CD8-positive, alpha-beta memory T cell (primary cell): ENCODE measurements at regions not wholly inside any gene's neighbourhood (a gene's known extent, or its start where the extent isn't known, plus 50 kb on each side); places are given as distances from the start of the nearest gene placed in this dataset.

Experiments
- CTCF ChIA-PET: fragments of 350-600 bp; sonication (Branson Sonifier 250); formaldehyde crosslinking; loops from one replicate; lab custom pipeline; 2021; ENCODE audit warnings: antibody characterized with exemption; lab: Charles Lee
- POLR2A ChIA-PET: fragments of 350-600 bp; sonication (Branson Sonifier 250); formaldehyde crosslinking; loops from one replicate; lab custom pipeline; 2021; ENCODE audit warnings: antibody characterized with exemption; lab: Charles Lee
- DNase-seq, 5 donors: peaks; one replicate each; pipeline versions ENCODE4 v3.0.0 to v3.0.0-alpha.2; 2020 to 2022; ENCODE audit warnings: mixed read lengths in 1 of 5
- H3K27ac ChIP-seq: one replicate; pipeline ENCODE4 v1.7.0; 2013; ENCODE audit warnings: low read depth, mild to moderate bottlenecking, low read length, moderate library complexity
- H3K27me3 ChIP-seq: 2 replicates; pipeline ENCODE4 v1.7.0; 2013; ENCODE audit warnings: low read length, mild to moderate bottlenecking; ENCODE audit not compliant: insufficient read depth, poor library complexity, severe bottlenecking
- H3K36me3 ChIP-seq: 2 replicates; pipeline ENCODE4 v1.7.0; 2013; ENCODE audit warnings: mild to moderate bottlenecking, low read length, moderate library complexity; ENCODE audit not compliant: insufficient read depth
- H3K4me1 ChIP-seq: 2 replicates; pipeline ENCODE4 v1.7.0; 2013; ENCODE audit warnings: mild to moderate bottlenecking, low read length, moderate library complexity; ENCODE audit not compliant: insufficient read depth
- H3K4me3 ChIP-seq: 2 replicates; pipeline ENCODE4 v1.7.0; 2013; ENCODE audit warnings: mild to moderate bottlenecking, low read length
- H3K9me3 ChIP-seq: 2 replicates; pipeline ENCODE4 v1.7.0; 2013; ENCODE audit warnings: mild to moderate bottlenecking, low read length
- H3K27ac Mint-ChIP-seq, 8 donors: one replicate each; pipeline ENCODE4 v1.8.0; 2020 to 2021; ENCODE audit warnings: mixed read lengths in 8 of 8, mild to moderate bottlenecking in 6 of 8, inconsistent platforms in 3 of 8, moderate library complexity in 3 of 8
- H3K27me3 Mint-ChIP-seq, 2 donors: one replicate each; pipeline ENCODE4 v1.8.0; 2020 to 2021; ENCODE audit warnings: mixed read lengths in 2 of 2, mild to moderate bottlenecking in 1 of 2, moderate library complexity in 1 of 2
- H3K36me3 Mint-ChIP-seq, 3 donors: one replicate each; pipeline ENCODE4 v1.8.0; 2020 to 2021; ENCODE audit warnings: mixed read lengths in 3 of 3, inconsistent platforms in 1 of 3, mild to moderate bottlenecking in 1 of 3
- H3K4me1 Mint-ChIP-seq, 3 donors: one replicate each; pipeline ENCODE4 v1.8.0; 2020 to 2021; ENCODE audit warnings: mixed read lengths in 3 of 3, inconsistent platforms in 1 of 3, mild to moderate bottlenecking in 1 of 3
- H3K4me3 Mint-ChIP-seq, 7 donors: one replicate each; pipeline ENCODE4 v1.8.0; 2020 to 2021; ENCODE audit warnings: mixed read lengths in 7 of 7, mild to moderate bottlenecking in 6 of 7, moderate library complexity in 4 of 7, inconsistent platforms in 2 of 7
- H3K9me3 Mint-ChIP-seq, 5 donors: one replicate each; pipeline ENCODE4 v1.8.0; 2020 to 2022; ENCODE audit warnings: mixed read lengths in 5 of 5, mild to moderate bottlenecking in 3 of 5, moderate library complexity in 2 of 5, inconsistent platforms in 1 of 5

DNA sequence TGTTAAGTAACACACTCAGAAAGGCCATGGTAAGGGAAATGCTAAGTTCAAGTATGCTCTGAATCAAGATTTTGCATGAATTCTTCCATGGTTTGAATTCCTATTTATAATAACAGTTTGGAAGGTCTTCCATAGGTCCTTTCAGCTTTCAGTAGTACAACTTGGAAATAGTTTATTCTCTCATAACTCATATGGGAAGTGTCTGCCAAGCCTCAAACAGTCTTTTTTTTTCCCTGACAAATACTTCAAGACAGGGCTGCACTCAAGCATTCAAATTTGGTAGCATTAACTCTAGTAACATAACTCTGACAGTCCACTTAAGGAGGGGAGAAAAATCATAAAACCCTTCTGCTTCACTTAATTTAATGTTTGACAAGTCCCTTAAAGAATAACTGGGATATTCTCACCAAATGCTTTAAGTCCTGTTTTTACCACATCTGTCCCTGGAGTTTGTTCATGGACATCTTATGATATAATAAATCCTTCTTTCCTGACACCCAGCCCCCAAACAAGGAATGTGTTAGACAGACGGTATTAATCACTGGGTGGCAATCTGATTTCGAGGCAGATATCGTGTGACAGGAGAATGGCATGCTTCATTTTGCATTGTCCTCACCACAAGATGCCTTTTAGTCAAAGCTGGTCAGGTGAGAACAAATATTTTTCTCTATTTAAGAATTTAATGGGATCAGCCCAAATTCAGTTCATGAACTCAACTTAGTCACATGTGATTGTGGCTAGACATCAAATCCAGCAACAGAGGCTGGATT lies 165.7 kb downstream of the BMP4 start:
- DNase-seq, result no peak
- H3K27ac ChIP-seq, result no peak overlapping the region
- H3K9me3 ChIP-seq, result no peaks in the 10 kb centered on the region
- H3K36me3 ChIP-seq, result no peaks in the 10 kb centered on the region
- no peaks in the 10 kb centered on the region for H3K4me1 ChIP-seq
- Mint-ChIP-seq H3K27ac (no peak overlapping the region), H3K36me3 (no peaks in the 10 kb centered on the region), H3K4me3 (no peak overlapping the region), H3K4me1 (no peaks in the 10 kb centered on the region), H3K9me3 (peaks cover 0 to 2% (median 0%) of the 10 kb centered on the region in 5 donors), H3K27me3 (peaks cover 0 to 2% of the 10 kb centered on the region in 2 donors)
- ChIA-PET POLR2A (no interaction called here), CTCF (no interaction called here)
- no peaks in the 10 kb centered on the region for H3K27me3 ChIP-seq
- H3K4me3 ChIP-seq, result no peak overlapping the region

DNA sequence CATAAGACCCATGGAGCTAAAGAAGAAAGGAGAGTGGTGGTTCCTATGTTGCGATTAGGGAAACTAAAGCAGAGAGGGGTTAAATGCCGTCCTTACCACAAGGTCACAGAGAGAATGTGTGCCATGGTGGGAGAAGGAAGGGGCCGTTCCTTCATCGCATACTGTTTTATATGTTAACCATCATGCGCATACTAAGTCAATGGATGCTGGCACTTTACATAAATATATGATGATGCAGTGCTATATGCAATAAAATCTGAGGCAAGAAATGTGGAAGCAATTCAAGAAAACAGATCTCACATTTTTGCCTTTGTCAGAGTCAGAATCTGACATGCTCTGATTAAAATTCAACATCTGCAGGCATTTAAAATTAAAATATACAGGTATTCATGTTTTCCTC lies 168.1 kb downstream of the BMP4 start:
- Histone ChIP-seq H3K27ac (no peak overlapping the region), H3K4me3 (no peak overlapping the region), H3K4me1 (no peaks in the 10 kb centered on the region), H3K27me3 (no peaks in the 10 kb centered on the region), H3K9me3 (no peaks in the 10 kb centered on the region), H3K36me3 (no peaks in the 10 kb centered on the region)
- Mint-ChIP-seq H3K36me3 (no peaks in the 10 kb centered on the region), H3K27ac (no peak overlapping the region), H3K9me3 (peaks cover 0 to 10% (median 4%) of the 10 kb centered on the region in 5 donors), H3K4me3 (no peak overlapping the region), H3K4me1 (no peaks in the 10 kb centered on the region), H3K27me3 (peaks cover 0 to 2% of the 10 kb centered on the region in 2 donors)
- CTCF ChIA-PET, result no interaction called here
- POLR2A ChIA-PET, result no interaction called here
- no peak for DNase-seq

DNA sequence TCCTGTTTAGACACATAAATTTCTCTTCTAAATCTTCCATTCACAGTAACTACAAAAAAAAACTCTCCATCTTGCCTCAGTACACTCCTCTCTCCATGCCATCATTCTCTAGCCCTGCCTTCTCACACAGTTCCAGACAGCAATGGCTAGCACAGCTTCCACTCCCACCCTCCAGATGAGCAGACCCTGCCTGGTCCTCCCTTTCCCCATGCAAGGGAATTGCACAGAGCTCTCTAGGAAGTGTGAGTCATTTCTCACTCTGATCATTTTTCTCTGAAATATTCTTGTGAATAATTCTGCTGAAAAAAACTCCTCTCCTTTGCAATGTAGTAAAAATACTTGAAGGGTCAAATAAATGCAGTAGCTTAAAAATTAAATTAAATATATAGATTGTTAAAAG lies 170.6 kb downstream of the BMP4 start:
- Mint-ChIP-seq H3K9me3 (peaks cover 0 to 15% (median 4%) of the 10 kb centered on the region in 5 donors), H3K4me1 (no peaks in the 10 kb centered on the region), H3K27me3 (peaks cover 0 to 2% of the 10 kb centered on the region in 2 donors), H3K27ac (no peak overlapping the region), H3K36me3 (no peaks in the 10 kb centered on the region), H3K4me3 (no peak overlapping the region)
- H3K4me1 ChIP-seq, result no peaks in the 10 kb centered on the region
- ChIA-PET POLR2A (no interaction called here), CTCF (no interaction called here)
- no peak for DNase-seq
- no peaks in the 10 kb centered on the region for H3K27me3 ChIP-seq
- no peak overlapping the region for H3K27ac ChIP-seq
- H3K9me3 ChIP-seq, result no peaks in the 10 kb centered on the region
- no peak overlapping the region for H3K4me3 ChIP-seq
- no peaks in the 10 kb centered on the region for H3K36me3 ChIP-seq

DNA sequence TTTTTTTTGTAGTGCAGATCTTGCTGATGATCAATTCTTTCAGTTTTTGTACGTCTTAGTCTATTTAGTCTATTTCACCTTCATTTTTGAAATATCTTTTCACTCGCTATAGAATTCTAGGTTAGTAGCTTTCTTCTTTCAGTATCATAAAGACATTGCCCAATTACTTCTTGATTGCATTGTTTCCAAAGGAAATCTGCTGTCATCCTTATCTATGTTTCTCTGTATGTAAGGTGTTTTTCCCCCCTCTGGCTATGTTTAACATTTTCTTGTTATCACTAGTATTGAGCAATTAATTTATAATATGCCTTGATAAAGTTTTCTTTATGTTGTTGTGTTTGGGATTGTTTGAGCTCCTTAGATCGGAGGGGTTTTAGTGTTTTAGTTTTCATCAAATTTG lies 171.9 kb downstream of the BMP4 start:
- H3K36me3 ChIP-seq, result no peaks in the 10 kb centered on the region
- POLR2A ChIA-PET, result no interaction called here
- no peaks in the 10 kb centered on the region for H3K4me1 ChIP-seq
- H3K4me3 Mint-ChIP-seq, result no peak overlapping the region
- DNase-seq, result no peak
- peaks cover 0 to 2% of the 10 kb centered on the region in 2 donors for H3K27me3 Mint-ChIP-seq
- CTCF ChIA-PET, result no interaction called here
- H3K9me3 ChIP-seq, result no peaks in the 10 kb centered on the region
- H3K27ac Mint-ChIP-seq, result no peak overlapping the region
- H3K9me3 Mint-ChIP-seq, result peaks cover 0 to 15% (median 4%) of the 10 kb centered on the region in 5 donors
- H3K27ac ChIP-seq, result no peak overlapping the region
- H3K27me3 ChIP-seq, result no peaks in the 10 kb centered on the region
- no peaks in the 10 kb centered on the region for H3K36me3 Mint-ChIP-seq
- no peak overlapping the region for H3K4me3 ChIP-seq
- H3K4me1 Mint-ChIP-seq, result no peaks in the 10 kb centered on the region

DNA sequence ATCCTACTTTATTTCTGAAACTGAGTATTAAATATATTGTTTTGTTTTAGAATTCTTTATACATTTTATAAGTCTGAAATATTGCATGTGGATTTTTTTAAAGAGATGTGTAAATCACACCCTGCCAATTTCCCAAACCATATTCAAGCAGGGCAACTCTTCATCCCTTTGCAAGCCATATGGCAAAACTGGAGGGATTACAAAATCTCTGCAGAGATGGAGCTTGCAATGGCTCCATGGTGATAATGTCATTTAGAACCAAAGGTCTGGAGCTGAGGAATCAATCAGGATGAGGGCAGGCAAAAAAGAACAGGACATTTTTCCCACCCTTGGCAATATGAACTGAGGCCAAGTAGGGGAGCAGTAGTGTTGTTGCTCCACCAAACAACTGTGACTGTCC lies 173.4 kb downstream of the BMP4 start:
- Mint-ChIP-seq H3K9me3 (peaks cover 0 to 15% (median 4%) of the 10 kb centered on the region in 5 donors), H3K27me3 (peaks cover 0 to 2% of the 10 kb centered on the region in 2 donors), H3K36me3 (no peaks in the 10 kb centered on the region), H3K4me3 (no peak overlapping the region), H3K4me1 (no peaks in the 10 kb centered on the region), H3K27ac (no peak overlapping the region)
- no peak for DNase-seq
- H3K4me1 ChIP-seq, result no peaks in the 10 kb centered on the region
- no peak overlapping the region for H3K4me3 ChIP-seq
- no peaks in the 10 kb centered on the region for H3K9me3 ChIP-seq
- H3K27ac ChIP-seq, result no peak overlapping the region
- ChIA-PET POLR2A (no interaction called here), CTCF (no interaction called here)
- no peaks in the 10 kb centered on the region for H3K36me3 ChIP-seq
- no peaks in the 10 kb centered on the region for H3K27me3 ChIP-seq

DNA sequence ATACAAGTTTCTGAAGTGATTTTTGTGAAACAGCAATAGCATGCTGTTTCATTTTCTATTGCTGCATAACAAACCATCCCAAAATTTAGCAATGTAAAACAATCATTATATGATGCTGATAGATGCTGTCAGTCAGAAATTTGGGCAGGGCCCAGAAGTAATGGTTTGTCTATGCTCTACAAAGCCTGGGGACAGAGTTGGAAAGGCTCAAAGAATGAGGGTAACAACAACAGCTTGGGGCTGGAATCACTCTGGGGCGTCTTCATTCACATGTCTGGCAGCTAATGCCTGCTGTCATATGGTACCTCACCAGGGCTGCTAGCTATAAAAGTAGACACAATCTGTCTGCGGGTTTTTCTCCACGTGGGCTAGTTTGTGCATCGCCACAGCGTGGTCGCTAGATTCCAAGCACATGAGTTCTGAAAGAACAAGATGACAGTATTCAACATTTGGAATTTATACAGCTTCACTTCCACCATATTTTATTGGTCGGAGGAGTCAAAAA lies 176.5 kb downstream of the BMP4 start:
- Mint-ChIP-seq H3K27me3 (no peaks in the 10 kb centered on the region), H3K4me3 (no peak overlapping the region), H3K36me3 (no peaks in the 10 kb centered on the region), H3K27ac (no peak overlapping the region), H3K4me1 (no peaks in the 10 kb centered on the region), H3K9me3 (peaks cover 0 to 15% (median 4%) of the 10 kb centered on the region in 5 donors)
- no peak overlapping the region for H3K4me3 ChIP-seq
- H3K27me3 ChIP-seq, result no peaks in the 10 kb centered on the region
- H3K36me3 ChIP-seq, result no peaks in the 10 kb centered on the region
- H3K4me1 ChIP-seq, result no peaks in the 10 kb centered on the region
- H3K27ac ChIP-seq, result no peak overlapping the region
- no peak for DNase-seq
- POLR2A ChIA-PET, result no interaction called here
- CTCF ChIA-PET, result no interaction called here
- no peaks in the 10 kb centered on the region for H3K9me3 ChIP-seq

DNA sequence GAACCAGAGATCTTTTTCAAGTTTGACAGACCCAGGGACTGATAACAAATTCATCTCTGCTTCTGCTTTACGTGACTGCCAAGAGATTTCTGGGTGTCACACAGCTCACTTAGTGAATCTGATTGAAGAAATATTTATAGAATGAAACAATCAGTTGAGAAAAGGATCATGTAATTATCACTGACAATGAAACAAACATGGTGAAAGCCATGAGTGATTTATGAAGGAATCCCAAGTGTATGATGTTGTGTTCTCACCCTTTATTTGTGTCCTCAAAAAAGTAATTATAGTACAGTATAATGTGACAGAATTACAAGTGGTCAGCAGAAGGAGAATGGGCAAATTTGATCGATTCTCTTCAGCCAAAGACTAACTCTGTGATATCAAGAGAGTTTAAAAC lies 177.3 kb downstream of the BMP4 start:
- no peaks in the 10 kb centered on the region for H3K9me3 ChIP-seq
- no peak overlapping the region for H3K27ac Mint-ChIP-seq
- no peaks in the 10 kb centered on the region for H3K27me3 ChIP-seq
- H3K36me3 Mint-ChIP-seq, result no peaks in the 10 kb centered on the region
- no peak for DNase-seq
- H3K9me3 Mint-ChIP-seq, result peaks cover 0 to 9% (median 2%) of the 10 kb centered on the region in 5 donors
- H3K36me3 ChIP-seq, result no peaks in the 10 kb centered on the region
- POLR2A ChIA-PET, result no interaction called here
- H3K4me1 ChIP-seq, result no peaks in the 10 kb centered on the region
- CTCF ChIA-PET, result no interaction called here
- H3K4me1 Mint-ChIP-seq, result no peaks in the 10 kb centered on the region
- no peak overlapping the region for H3K27ac ChIP-seq
- H3K4me3 ChIP-seq, result no peak overlapping the region
- no peaks in the 10 kb centered on the region for H3K27me3 Mint-ChIP-seq
- H3K4me3 Mint-ChIP-seq, result no peak overlapping the region

DNA sequence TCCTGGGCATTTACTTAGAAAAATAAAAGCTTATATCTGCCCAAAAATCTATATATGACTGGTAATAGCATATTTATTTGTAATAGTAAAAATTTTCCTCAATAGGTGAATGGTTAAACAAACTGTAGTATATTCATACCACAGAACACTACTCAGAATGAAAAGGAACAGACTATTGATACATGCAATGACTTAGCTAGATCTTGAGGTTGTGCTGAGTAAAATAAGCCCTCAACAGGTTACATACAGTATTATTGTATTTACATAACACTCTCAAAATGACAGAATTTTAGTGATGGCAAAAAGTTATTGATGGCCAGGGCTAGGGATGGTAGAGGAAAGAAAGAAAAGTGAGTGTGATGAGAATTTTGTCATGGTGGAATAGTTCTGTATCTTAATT lies 178.4 kb downstream of the BMP4 start:
- POLR2A ChIA-PET, result no interaction called here
- no peaks in the 10 kb centered on the region for H3K36me3 ChIP-seq
- DNase-seq, result no peak
- no peaks in the 10 kb centered on the region for H3K4me1 Mint-ChIP-seq
- H3K36me3 Mint-ChIP-seq, result no peaks in the 10 kb centered on the region
- H3K4me1 ChIP-seq, result no peaks in the 10 kb centered on the region
- no peaks in the 10 kb centered on the region for H3K27me3 Mint-ChIP-seq
- no peak overlapping the region for H3K27ac ChIP-seq
- peak overlapping the region in 1 of 8 donors; percentile 54 for H3K27ac Mint-ChIP-seq
- H3K27me3 ChIP-seq, result no peaks in the 10 kb centered on the region
- H3K9me3 Mint-ChIP-seq, result peaks cover 0 to 5% (median 1%) of the 10 kb centered on the region in 5 donors
- H3K9me3 ChIP-seq, result no peaks in the 10 kb centered on the region
- CTCF ChIA-PET, result no interaction called here
- no peak overlapping the region for H3K4me3 Mint-ChIP-seq
- H3K4me3 ChIP-seq, result no peak overlapping the region
